ENCODE measurements at regions not wholly inside any gene's neighbourhood (a gene's known extent, or its start where the extent isn't known, plus 50 kb on each side); places are given as distances from the start of the nearest gene placed in this dataset.
"Not testable (repeated sequence)": the region's sequence is repeated elsewhere in the genome, so short reads cannot be mapped to it uniquely, and the experiment has no call there.

DNA sequence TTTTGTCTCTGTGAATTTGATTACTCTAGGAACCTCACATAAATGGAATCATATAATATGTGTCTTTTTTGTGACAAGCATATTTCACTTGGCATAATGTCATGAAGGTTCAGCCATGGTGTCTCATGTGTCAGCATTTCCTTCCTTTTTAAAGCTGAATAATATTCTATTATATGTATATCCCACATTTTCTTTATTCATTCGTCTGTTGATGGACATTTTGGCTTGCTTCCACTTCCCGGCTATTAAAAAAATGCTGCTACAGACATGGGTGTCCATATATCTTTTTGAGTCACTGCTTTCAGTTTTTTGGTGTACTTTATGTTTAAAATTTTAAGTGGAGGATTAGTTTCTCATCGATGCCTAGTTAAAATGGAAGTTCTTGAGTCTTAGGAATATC lies 59.8 kb upstream of the C5orf63 start:
- DNase-seq (ENCODE audit: low spot score): no peak
- no peak for ATAC-seq

DNA sequence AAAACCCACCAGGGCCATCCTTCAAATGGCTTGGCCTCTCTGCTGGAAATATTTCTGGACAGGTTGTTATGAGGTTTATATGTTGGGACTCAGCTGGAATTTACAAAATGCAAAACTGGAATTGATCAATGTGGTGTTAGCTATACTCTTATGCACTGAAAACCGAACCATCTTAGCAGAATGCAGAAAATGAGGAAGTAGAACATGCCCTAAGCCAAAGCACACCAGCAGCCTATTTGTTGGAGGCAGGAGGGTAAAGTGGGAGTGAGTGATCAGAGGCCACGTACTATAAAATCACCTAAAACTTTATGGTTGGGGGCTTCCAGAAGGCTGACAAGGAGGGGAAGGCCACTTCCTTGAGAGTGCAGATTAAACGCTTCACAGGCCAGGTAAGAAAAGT lies 63.6 kb upstream of the C5orf63 start:
- ATAC-seq: no peak
- DNase-seq (ENCODE audit: low spot score): no peak

DNA sequence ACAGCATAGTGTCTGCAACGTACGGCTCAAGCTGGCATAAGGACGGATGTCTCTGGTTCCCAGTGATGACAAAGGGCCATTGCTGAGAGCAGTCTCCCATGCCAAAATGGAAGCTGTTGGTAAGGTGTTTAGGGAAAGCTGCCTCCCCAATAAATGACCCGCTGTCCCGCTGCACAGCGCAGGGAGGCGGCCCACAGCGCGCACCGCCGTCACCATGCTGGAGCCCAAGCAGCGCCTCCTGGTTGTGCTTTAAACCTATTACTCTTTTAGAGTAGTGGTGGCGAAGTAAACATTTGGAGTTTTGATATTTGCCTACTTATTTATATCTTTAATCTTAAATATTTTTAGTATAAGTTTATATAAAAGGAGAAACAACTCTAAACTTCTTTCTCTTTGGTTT lies 70.4 kb upstream of the C5orf63 start:
- no peak for ATAC-seq
- no peak for DNase-seq (ENCODE audit: low spot score)

DNA sequence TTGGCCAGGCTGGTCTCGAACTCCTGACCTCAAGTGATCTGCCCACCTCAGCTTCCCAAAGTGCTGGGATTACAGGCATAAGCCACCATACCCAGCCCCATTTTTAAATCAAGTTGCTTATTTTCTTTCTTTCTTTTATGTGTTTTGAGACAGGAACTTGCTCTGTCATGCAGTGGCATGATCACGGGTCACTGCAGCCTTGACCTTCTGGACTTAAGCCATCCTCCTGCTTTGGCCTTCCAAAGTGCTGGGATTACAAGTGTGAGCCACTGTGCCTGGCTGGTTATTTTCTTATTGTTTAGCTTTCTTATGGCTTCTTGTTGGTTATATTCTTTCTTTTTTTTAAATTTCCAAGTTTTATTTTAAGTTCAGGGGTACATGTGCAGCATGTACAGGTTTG lies 79.7 kb upstream of the C5orf63 start:
- ATAC-seq: no peak

DNA sequence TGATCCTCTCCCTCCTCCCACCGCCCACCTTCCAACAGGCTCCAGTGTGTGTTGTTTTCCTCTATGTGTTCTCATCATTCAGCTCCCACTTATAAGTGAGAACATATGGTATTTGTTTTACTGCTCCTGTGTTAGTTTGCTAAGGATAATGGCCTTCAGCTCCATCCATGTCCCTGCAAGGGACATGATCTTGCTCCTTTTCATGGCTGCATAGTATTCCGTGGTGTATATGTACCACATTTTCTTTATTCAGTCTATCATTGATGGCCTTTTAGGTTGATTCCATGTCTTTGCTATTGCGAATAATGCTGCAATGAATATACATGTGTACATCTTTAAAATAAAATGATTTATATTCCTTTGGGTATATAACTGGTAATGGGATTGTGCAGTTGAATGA lies 80.2 kb upstream of the C5orf63 start:
- no peak for ATAC-seq

More for the DNA sequence above, 79.7 kb upstream of the C5orf63 start:
- no peak for DNase-seq (ENCODE audit: low spot score)

DNA sequence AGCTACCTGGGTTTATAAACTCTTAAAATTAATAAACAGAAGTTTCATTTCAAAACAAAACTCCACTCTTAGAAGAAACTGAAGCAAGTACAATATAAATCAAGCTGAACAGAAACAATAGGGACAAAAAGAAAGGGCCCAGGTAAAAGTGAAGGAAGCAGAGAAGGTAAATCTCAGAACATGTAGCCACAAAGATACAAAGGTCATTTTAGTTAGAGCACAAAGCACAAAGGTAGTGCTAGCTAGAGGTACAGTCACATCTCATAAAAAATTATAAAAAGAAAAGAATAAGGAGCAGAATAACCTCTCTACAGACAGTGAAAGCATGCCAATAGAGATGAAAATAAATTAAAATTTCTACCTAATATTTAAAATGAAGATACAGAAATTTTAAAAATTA lies 90.4 kb upstream of the C5orf63 start:
- ATAC-seq: no peak
- no peak for DNase-seq (ENCODE audit: low spot score)

More for the DNA sequence above, 80.2 kb upstream of the C5orf63 start:
- no peak for DNase-seq (ENCODE audit: low spot score)

DNA sequence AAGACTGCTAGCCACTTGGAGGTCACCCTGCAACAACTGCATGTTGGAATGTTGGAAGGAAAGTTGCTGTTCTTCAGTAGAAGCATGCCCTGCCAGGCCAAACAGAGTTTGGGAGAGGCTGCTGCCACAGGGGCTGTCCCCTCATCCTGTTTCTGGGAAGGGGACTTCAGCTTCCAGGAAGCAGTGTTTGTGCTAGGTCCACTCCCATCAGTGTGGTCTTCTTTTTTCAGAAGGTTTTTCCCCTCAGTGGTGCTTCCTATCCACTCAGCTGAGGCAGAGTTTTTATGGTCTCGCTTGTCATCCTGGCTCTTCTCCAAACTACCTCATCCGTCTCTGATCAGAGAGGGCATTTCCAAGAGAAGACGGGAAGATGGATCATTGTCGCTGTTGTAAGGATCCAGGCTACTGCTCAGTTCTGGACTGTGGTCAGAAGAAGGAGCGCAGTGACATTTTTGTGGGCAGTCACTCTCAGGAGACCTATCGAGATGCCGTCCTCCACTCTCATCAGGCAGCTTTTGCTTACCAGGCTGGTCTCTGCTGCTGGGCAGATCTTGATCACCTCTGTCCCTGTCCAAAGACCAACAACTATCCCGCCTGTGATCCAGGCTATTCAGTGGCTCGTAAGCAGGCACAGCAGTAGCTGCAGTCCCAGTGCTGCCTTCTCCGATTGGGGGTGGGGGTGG lies 97.8 kb upstream of the C5orf63 start:
- ATAC-seq (no peak), DNase-seq (ENCODE audit: low spot score) (no peak)

DNA sequence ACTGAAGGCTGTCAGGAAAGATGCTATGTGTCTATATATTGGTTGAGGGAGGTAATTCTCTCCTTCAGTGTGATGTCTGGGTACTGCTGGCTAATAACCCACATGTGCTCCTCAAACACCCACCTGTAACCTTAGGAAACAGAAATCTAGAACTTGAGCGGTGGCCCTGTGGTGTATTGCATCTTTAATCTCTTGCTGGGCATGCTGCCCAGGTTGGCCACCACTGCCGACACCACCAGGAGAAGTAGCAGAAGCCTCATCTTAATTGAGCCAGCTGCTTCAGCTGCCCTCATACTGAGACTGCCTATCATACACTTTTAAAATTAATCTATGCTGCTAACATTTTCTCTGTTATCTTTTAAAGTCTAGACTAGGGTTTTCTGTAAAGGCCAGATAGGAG lies 103.5 kb upstream of the C5orf63 start:
- ATAC-seq (no peak), DNase-seq (ENCODE audit: low spot score) (no peak)

DNA sequence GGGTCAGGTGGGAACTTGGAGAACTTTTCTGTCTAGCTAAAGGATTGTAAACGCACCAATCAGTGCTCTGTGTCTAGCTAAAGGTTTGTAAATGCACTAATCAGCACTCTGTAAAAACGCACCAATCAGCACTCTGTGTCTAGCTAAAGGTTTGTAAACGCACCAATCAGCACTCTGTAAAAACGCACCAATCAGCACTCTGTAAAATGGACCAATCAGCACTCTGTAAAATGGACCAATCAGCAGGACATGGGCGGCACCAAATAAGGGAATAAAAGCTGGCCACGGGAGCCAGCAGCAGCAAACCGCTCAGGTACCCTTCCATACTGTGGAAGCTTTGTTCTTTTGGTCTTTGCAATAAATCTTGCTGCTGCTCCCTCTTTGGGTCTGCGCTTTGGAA lies 108.0 kb upstream of the MEGF10 start:
- not testable (repeated sequence) for DNase-seq (ENCODE audit: low spot score); ATAC-seq

DNA sequence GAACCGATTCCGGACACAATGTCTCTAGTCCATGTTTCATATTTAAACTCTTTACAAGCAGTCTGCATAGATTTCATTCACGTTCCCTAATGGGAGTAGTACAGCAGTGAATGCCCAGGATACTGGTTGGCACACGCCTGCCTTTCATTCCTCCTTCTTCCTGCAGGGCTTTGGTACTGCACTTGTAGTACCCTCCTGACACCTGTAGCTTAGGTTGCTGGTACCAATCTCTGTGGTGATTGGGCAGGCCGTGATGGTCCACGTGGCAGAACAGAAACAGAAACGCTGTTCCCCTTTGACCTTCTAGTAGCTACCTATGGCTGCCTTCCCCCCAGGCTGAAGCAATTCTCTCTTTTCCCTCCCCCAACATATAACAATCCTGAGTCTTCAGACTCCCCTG lies 107.3 kb upstream of the MEGF10 start:
- DNase-seq (ENCODE audit: low spot score) (no peak), ATAC-seq (no peak)

DNA sequence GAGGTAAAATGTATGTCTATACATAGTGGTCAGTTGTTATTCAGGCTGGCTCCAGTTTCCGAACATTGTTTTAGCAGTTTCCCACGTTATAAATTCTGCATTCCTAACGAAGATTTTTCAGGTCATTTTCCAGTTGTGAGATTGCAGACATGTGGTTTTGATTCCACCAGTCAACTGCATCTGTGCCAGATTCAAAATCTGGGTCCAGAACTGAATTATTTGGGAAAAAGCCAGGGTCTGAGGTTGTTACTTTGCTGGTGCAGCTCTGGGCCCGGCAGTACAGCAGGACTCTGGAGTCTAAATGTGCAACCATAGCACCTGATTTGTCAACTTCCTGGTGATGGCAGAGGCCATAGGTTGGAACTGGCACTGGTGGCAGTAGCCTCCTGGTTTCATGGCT lies 105.7 kb upstream of the MEGF10 start:
- no peak for DNase-seq (ENCODE audit: low spot score)
- no peak for ATAC-seq

DNA sequence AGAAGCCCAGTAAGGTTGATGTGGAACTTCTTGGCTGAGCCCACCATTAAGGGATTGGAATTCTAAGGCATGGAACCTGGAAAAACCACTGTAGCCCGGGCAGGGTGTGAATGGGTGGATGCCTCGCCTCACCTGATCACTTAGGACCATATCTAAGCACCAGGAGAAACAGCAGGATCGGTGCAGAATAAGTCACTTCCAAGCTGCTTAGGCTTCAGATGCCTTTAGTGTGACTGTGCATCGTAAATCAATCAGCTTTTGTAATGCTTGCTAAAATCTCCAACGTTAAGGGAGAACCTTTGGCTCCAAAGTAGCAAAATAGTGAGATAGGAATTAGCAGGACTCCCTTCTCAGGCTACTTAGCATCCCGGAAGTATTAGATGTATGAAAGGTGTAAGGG lies 103.9 kb upstream of the MEGF10 start:
- ATAC-seq (no peak), DNase-seq (ENCODE audit: low spot score) (no peak)

DNA sequence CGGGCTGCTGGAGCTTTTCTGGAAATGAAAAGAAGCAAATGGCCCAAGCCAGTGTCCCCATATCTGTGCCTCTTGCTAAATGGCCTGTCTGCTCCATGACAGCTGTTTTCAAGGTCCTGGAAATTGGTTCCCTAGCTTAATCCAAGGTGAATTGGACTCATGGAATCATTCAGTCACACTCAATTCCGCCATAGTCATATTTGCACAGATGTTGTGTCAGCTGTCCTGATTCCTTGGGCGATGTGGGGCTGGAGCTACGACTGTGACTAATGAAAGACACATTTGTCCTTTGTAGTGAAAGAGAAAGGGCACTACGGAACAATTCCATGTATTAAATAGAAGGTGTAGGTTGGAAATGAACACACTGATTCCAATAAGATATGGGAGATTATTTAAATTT lies 102.9 kb upstream of the MEGF10 start:
- DNase-seq (ENCODE audit: low spot score) (no peak), ATAC-seq (no peak)

DNA sequence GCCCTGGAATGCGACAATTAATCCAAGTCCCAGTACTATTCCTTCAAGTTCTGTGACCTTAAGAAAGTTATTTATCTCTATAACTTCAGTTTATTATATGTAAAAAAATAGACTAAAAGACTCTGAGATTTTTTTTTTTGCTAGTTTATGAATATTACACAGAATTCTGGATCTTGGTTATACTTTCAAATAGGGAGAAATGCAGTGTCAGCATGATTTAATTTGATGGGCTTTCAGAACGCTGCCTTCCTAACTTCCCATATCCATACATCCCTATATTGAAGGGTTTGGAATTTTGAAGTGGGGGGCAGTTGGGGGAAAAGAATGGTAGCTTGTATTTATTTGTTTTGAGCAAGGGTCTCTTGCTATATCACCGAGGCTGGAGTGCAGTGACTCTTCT lies 98.4 kb upstream of the MEGF10 start:
- DNase-seq (ENCODE audit: low spot score) (no peak), ATAC-seq (no peak)

DNA sequence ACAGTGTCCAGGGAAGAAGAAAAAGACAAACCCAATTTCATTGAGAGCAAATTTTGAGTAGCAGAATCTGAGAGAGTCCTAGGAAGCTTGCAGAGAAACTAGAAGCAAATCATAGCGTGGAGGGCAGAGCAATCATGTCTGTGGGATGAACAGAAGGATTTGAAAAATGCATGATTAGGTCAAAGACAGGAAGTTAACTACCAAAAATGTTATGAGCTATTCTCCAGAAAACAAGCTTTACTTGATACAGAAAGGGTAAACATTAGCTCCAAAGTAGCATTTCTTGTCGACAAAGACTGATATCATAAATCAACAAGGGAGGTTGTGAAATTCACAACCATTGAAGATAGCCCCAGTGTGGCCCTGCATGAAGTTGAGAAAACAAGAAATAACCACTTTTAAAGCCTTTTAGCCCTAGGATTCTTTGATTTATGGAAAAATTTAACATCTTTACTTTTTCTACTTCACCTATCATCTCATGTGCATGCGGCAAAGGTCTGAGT lies 97.7 kb upstream of the MEGF10 start:
- no peak for ATAC-seq

DNA sequence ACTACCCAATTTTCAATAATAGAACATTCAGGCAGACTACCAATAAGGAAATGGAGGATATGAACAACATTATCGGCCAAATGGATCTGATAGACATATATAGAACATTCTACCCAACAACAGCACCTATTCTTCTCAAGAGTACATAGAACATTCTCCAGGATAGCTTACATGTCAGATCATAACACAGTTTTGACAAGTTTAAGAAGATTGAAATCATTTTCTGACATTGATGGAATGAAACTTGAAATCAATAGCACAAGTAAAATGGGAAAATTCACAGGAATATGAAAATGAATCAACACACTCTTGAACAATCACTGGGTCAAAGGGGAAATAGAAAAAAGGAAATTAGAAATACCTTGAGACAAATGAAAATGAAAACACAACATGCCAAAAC lies 94.6 kb upstream of the MEGF10 start:
- no peak for DNase-seq (ENCODE audit: low spot score)
- ATAC-seq: no peak

More for the DNA sequence above, 97.7 kb upstream of the MEGF10 start:
- no peak for DNase-seq (ENCODE audit: low spot score)

DNA sequence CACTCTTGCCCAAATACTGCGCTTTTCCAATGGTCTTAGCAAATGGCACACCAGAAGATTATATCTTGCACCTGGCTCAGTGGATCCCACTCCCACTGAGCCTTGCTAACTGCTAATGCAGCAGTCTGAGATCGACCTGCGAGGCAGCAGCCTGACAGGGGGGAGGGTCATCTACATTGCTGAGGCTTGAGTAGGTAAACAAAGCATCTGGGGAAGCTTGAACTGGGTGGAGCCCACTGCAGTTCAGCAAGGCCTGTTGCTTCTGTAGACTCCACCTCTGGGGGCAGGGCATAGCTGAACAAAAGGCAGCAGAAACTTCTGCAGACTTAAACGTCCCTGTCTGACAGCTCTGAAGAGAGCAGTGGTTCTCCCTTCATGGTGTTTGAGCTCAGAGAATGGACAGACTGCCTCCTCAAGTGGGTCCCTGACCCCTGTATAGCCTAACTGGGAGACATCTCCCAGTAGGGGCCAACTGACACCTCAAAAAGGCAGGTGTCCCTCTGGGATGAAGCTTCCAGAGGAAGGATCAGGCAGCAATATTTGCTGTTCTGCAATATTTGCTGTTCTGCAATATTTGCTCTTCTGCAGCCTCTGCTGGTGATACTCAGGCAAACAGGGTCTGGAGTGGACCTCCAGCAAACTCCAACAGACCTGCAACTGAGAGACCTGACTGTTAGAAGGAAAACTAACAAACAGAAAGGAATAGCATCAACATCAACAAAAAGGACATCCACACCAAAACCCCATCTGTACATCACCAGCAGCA lies 93.0 kb upstream of the MEGF10 start:
- not testable (repeated sequence) for DNase-seq (ENCODE audit: low spot score)
- peak; percentile 70 for ATAC-seq

DNA sequence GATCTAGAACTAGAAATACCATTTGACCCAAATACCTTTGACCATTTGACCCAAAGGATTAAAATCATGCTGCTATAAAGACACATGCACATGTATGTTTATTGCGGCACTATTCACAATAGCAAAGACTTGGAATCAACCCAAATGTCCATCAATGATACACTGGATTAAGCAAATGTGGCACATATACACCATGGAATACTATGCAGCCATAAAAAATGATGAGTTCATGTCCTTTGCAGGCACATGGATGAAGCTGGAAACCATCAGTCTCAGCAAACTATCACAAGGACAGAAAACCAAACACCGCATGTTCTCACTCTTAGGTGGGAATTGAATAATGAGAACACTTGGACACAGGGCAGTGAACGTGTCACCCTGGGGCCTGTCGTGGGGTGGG lies 87.9 kb upstream of the MEGF10 start:
- not testable (repeated sequence) for DNase-seq (ENCODE audit: low spot score)

DNA sequence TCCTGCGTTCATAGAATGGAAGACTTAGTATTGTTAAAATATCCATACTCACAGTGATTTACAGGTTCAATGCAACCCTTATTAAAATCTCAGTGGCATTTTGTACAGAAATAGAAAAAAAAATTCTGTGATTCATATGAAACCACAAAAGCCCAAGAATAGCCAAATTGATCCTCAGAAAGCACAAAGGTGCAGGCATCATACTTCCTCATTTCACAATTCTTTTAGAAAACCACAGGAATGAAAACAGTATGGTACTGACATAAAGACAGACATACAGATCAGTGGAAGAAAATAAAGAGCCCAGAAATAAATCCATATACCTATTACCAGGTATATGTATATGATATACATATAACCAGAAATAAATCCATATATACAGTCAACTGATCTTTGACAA lies 86.8 kb upstream of the MEGF10 start:
- DNase-seq (ENCODE audit: low spot score) (no peak), ATAC-seq (no peak)

More for the DNA sequence above, 87.9 kb upstream of the MEGF10 start:
- not testable (repeated sequence) for ATAC-seq

DNA sequence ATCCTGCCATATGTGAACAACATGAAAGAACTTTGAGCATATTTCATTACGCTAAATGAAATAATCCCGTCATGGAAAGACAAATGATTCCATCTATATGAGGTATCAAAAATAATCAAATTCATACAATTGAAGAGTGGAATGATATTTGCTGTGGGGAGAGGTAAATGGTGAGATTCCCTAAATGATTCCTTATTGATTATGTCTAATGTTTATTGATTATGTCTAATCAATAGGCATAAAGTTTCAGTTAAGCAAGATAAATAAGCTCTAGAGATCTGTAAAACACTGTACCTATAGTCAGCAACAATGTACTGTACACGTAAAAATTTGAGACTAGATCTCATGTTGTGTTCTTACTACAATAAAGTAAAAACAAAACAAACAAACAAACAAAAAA lies 85.4 kb upstream of the MEGF10 start:
- no peak for DNase-seq (ENCODE audit: low spot score)
- no peak for ATAC-seq

DNA sequence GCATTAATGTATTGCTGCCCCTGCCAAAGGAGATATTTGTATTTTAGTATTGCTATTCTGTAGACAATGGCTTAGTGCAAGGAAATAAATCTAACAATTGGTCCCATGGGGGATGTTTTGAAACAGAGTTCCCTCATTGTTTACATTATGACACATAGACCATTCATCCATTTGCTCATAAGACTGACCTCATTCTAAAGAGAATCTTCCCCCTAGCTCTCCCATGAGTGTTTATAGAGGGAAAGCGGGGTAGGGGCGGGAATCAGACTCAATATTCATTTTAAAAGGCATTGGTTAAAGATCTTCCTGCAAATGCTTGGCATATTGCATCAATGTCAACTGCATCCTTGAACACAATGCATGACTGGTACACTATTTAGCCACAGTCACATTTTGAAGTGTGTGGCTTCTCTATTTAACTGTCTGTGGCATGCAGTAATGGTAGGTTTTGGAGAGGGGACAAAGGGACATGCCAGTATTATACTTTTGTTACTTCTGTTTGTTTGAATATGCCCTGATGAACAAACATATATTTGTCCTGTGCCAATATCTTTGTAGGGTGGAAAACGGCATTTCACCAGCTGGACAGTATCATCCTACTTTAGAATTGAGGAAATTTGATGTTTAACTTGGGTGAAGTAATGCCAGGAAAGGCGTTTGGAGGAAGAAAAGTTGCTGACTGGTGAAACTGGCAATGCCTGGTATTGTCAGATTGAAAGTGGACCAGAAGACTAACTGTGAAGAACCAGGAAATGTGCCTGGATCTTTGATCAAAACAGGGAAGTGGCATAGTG lies 84.1 kb upstream of the MEGF10 start:
- ATAC-seq (no peak), DNase-seq (ENCODE audit: low spot score) (no peak)

DNA sequence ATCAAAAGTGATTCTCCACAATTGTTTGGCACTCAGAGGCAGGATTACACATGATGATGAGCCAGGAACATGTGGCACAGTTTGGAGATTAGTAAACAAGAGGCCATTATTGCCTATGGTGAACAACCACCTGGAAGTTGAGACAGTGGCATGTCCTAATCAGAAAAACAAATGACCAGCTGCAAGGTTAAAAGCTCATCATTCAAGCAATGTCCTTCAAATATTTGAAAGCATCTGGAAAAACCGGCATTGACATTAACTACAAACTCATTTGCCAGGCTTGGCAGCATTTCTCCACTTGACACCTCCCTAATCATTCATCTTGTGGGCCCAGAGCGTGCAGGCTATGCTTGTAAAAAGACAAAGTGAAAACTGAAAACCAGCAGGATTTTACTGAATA lies 80.6 kb upstream of the MEGF10 start:
- ATAC-seq (no peak), DNase-seq (ENCODE audit: low spot score) (no peak)
